K562 (cell line): ENCODE measurements at regions not wholly inside any gene's neighbourhood (a gene's known extent, or its start where the extent isn't known, plus 50 kb on each side); places are given as distances from the start of the nearest gene placed in this dataset.

Source experiments
- ATF7 ChIP-seq: fragments of 450-650 bp; IDR thresholded peaks from 2 replicates; pipeline ENCODE4 v1.7.1; 2014; ENCODE audit warnings: mild to moderate bottlenecking, moderate library complexity
- HOXB6 ChIP-seq: fragments of 250-450 bp; sonication (Bioruptor Pico); IDR thresholded peaks from 2 replicates; pipeline ENCODE4 v1.5.1; 2022; ENCODE audit warnings: mild to moderate bottlenecking, borderline replicate concordance
- MLX ChIP-seq, 2 experiments: fragments of 450-650 bp in 1 of 2; sonication (generic) in 1 of 2; formaldehyde crosslinking; conservative IDR thresholded peaks; 2 replicates each; pipeline versions ENCODE4 v1.4.0 to v1.8.1; 2020 to 2022; ENCODE audit warnings: mild to moderate bottlenecking in 1 of 2, missing genetic modification reagents in 1 of 2
- PHF20 ChIP-seq: fragments of 450-650 bp; IDR thresholded peaks from 2 replicates; pipeline ENCODE4 v1.6.1; 2018; ENCODE audit not compliant: partially characterized antibody
- SOX6 ChIP-seq: fragments of 450-650 bp; IDR thresholded peaks from 2 replicates; pipeline ENCODE4 v1.6.1; 2014; ENCODE audit warnings: mild to moderate bottlenecking
- ZBTB26 ChIP-seq: fragments of 450-650 bp; formaldehyde crosslinking; IDR thresholded peaks from 2 replicates; pipeline ENCODE4 v1.4.0; 2022; ENCODE audit warnings: missing genetic modification characterization
- ZNF318 ChIP-seq, 2 experiments: fragments of 450-650 bp; IDR thresholded peaks; 2 replicates each; pipeline ENCODE4 v1.6.1; 2016; ENCODE audit warnings: mild to moderate bottlenecking in 2 of 2, borderline replicate concordance in 1 of 2, low read depth in 1 of 2, moderate library complexity in 1 of 2
- ZNF449 ChIP-seq: fragments of 250-450 bp; sonication (Bioruptor Pico); IDR thresholded peaks from 2 replicates; pipeline ENCODE4 v1.8.0; 2022; ENCODE audit warnings: moderate library complexity, mild to moderate bottlenecking, inconsistent platforms
- ZSCAN29 ChIP-seq: fragments of 450-650 bp; IDR thresholded peaks from 2 replicates; pipeline ENCODE4 v1.6.1; 2017

- TF ChIP-seq ZNF318 (IDR thresholded peaks at IDR 0.05; ENCODE audit: borderline replicate concordance in 1 of 2, low read depth in 1 of 2) (no peak), PHF20 (no peak), HOXB6 (no peak), SOX6 (no peak), MLX (CRISPR knock-in tag; conservative IDR thresholded peaks at IDR 0.05) (no peak), ZSCAN29 (no peak), ZNF449 (no peak), ATF7 (no peak), ZBTB26 (CRISPR knock-in tag) (no peak)
- TF ChIP-seq, all 486 proteins: peak for 0
Measured at GRCh38 chr4:156439576-156440200, 486.0 kb upstream of the CTSO start (continued).
